K562 (cell line): ENCODE measurements at regions not wholly inside any gene's neighbourhood (a gene's known extent, or its start where the extent isn't known, plus 50 kb on each side); places are given as distances from the start of the nearest gene placed in this dataset.

Source experiments
- ATAC-seq: fragments of 200-7000 bp; cut with Tn5 transposase; 3 replicates; pipeline ENCODE4 v1.9.1; 2020; ENCODE audit warnings: moderate library complexity
- BruUV-seq: library from RNA; stranded (reverse); fragments of 400-500 nt; replicated peaks from 2 replicates; lab custom pipeline; 2021; lab: Mats Ljungman, UMichigan
- CTCF ChIA-PET: fragments of 300-600 bp; formaldehyde crosslinking; extraction: SDS; loops from one replicate; lab custom pipeline; 2021; ENCODE audit warnings: low intra/inter-chr PET ratio; lab: Yijun Ruan, JAX
- POLR2A ChIA-PET: fragments of 300-600, 350-650 bp; sonication (Branson Sonifier 250); formaldehyde crosslinking; extraction: SDS; loops from one replicate; lab custom pipeline; 2021; ENCODE audit warnings: antibody characterized with exemption, inconsistent platforms; lab: Yijun Ruan, JAX
- DNase-seq, 4 experiments: peaks; one replicate each; pipeline versions ENCODE4 v3.0.0 to v3.0.0-alpha.2; 2011 to 2018; ENCODE audit warnings: low spot score in 3 of 4, mixed read lengths in 3 of 4; ENCODE audit errors: extremely low read depth in 1 of 4
- FAIRE-seq: peaks from 2 replicates; lab custom pipeline; 2011; peaks lifted over from hg19 to GRCh38; lab: Jason Lieb, UNC
- H2AFZ ChIP-seq: 2 replicates; pipeline ENCODE4 v1.6.0; 2011; ENCODE audit warnings: low read depth, low read length, control low read depth, inconsistent platforms
- H3K27ac ChIP-seq: fragments of 200-600 bp; 3 replicates; pipeline ENCODE4 v1.8.0; 2011; ENCODE audit warnings: low read depth, mild to moderate bottlenecking, control low read depth, inconsistent platforms, low read length, moderate library complexity, mixed read lengths; ENCODE audit errors: extremely low read depth
- H3K27me3 ChIP-seq, 2 experiments: fragments of 300-600 bp in 1 of 2; 2 replicates in 1 of 2; 3 replicates in 1 of 2; pipeline versions ENCODE4 v1.6.0 to v1.8.0; 2011; ENCODE audit warnings: inconsistent platforms in 2 of 2, low read length in 2 of 2, mild to moderate bottlenecking in 1 of 2, mixed read lengths in 1 of 2, moderate library complexity in 1 of 2; ENCODE audit not compliant: control insufficient read depth in 2 of 2, insufficient read depth in 2 of 2
- H3K36me3 ChIP-seq: fragments of 300-600 bp; 3 replicates; pipeline ENCODE4 v1.8.0; 2011; ENCODE audit warnings: mild to moderate bottlenecking, low read length, inconsistent platforms; ENCODE audit not compliant: control insufficient read depth, insufficient read depth
- H3K4me1 ChIP-seq, 2 experiments: fragments of 200-600 bp in 1 of 2; replicated peaks in 1 of 2; 2 replicates in 1 of 2; 3 replicates in 1 of 2; pipeline versions ENCODE4 v1.5.1 to v1.8.0; 2011; ENCODE audit warnings: inconsistent platforms in 2 of 2, low read length in 2 of 2, mild to moderate bottlenecking in 1 of 2, mixed read lengths in 1 of 2, moderate library complexity in 1 of 2; ENCODE audit not compliant: control insufficient read depth in 2 of 2, insufficient read depth in 2 of 2
- H3K4me2 ChIP-seq: 2 replicates; pipeline ENCODE4 v1.6.1; 2011; ENCODE audit warnings: low read length, control low read depth, inconsistent platforms, mixed read lengths; ENCODE audit not compliant: insufficient read depth
- H3K4me3 ChIP-seq: fragments of 200-600 bp; sonication (generic), shearing (Covaris generic); 2 replicates; pipeline ENCODE4 v1.5.1; 2016; ENCODE audit warnings: control low read depth, inconsistent platforms
- H3K79me2 ChIP-seq: fragments of 200-600 bp; 3 replicates; pipeline ENCODE4 v1.8.0; 2011; ENCODE audit warnings: low read length, inconsistent platforms; ENCODE audit not compliant: control insufficient read depth, insufficient read depth
- H3K9ac ChIP-seq, 2 experiments: 2 replicates each; pipeline versions ENCODE4 v1.6.0 to v1.6.1; 2011; ENCODE audit warnings: low read depth in 2 of 2, low read length in 2 of 2, control low read depth in 1 of 2, inconsistent platforms in 1 of 2, mild to moderate bottlenecking in 1 of 2, mixed read lengths in 1 of 2; ENCODE audit not compliant: insufficient read depth in 1 of 2
- H3K9me1 ChIP-seq: one replicate; pipeline ENCODE4 v1.6.0; 2011; ENCODE audit warnings: inconsistent platforms, mild to moderate bottlenecking, low read length, moderate library complexity; ENCODE audit not compliant: control insufficient read depth, insufficient read depth
- H3K9me3 ChIP-seq: replicated peaks from 2 replicates; pipeline ENCODE4 v1.5.1; 2011; ENCODE audit warnings: low read depth, low read length, inconsistent platforms; ENCODE audit not compliant: control insufficient read depth, insufficient read depth
- H4K20me1 ChIP-seq: replicated peaks from 2 replicates; pipeline ENCODE4 v1.6.1; 2011; ENCODE audit warnings: low read length, inconsistent platforms, mixed read lengths; ENCODE audit not compliant: control insufficient read depth, insufficient read depth
- ATF7 ChIP-seq: fragments of 450-650 bp; IDR thresholded peaks from 2 replicates; pipeline ENCODE4 v1.7.1; 2014; ENCODE audit warnings: mild to moderate bottlenecking, moderate library complexity
- BCL6 ChIP-seq: fragments of 250-450 bp; sonication (Bioruptor Pico); IDR thresholded peaks from 2 replicates; pipeline ENCODE4 v1.4.0; 2020
- HIVEP1 ChIP-seq: fragments of 250-450 bp; sonication (Bioruptor Pico); IDR thresholded peaks from 2 replicates; pipeline ENCODE4 v1.4.0; 2020; ENCODE audit warnings: mild to moderate bottlenecking
- NR2C1 ChIP-seq, 2 experiments: fragments of 450-650 bp; IDR thresholded peaks; 2 replicates each; pipeline ENCODE4 v1.6.1; 2017; ENCODE audit warnings: mild to moderate bottlenecking in 2 of 2, antibody characterized with exemption in 1 of 2, inconsistent platforms in 1 of 2, missing compliant biosample characterization in 1 of 2, missing genetic modification characterization in 1 of 2
- PCBP2 ChIP-seq: fragments of 200-400 bp; formaldehyde crosslinking; IDR thresholded peaks from 2 replicates; pipeline ENCODE4 v1.6.1; 2018; ENCODE audit warnings: low read length, low read depth, mild to moderate bottlenecking, moderate library complexity; ENCODE audit not compliant: poor library complexity, severe bottlenecking
- PTRF ChIP-seq: fragments of 450-650 bp; IDR thresholded peaks from 2 replicates; pipeline ENCODE4 v1.6.1; 2016; ENCODE audit warnings: mild to moderate bottlenecking, missing genetic modification characterization, missing compliant biosample characterization
- SFPQ ChIP-seq: fragments of 200-400 bp; formaldehyde crosslinking; IDR thresholded peaks from 2 replicates; pipeline ENCODE4 v1.6.1; 2017; ENCODE audit warnings: mild to moderate bottlenecking, low read depth, low read length, moderate library complexity
- TEAD1 ChIP-seq, 2 experiments: fragments of 450-650 bp in 1 of 2; sonication (generic) in 1 of 2; formaldehyde crosslinking; IDR thresholded peaks; 2 replicates each; pipeline versions ENCODE4 v1.4.0 to v1.8.0; 2020 to 2022; ENCODE audit warnings: mild to moderate bottlenecking in 2 of 2, missing genetic modification reagents in 1 of 2
- TOE1 ChIP-seq, 2 experiments: fragments of 450-650 bp in 1 of 2; sonication (generic) in 1 of 2; formaldehyde crosslinking in 1 of 2; IDR thresholded peaks; 2 replicates each; pipeline versions ENCODE4 v1.7.1 to v1.8.0; 2016 to 2022; ENCODE audit warnings: borderline replicate concordance in 2 of 2, mild to moderate bottlenecking in 2 of 2, antibody characterized with exemption in 1 of 2, inconsistent platforms in 1 of 2, low read depth in 1 of 2, missing genetic modification reagents in 1 of 2, moderate library complexity in 1 of 2
- TSC22D4 ChIP-seq: fragments of 450-650 bp; IDR thresholded peaks from 2 replicates; pipeline ENCODE4 v1.6.1; 2016; ENCODE audit warnings: missing genetic modification characterization, missing biosample characterization, control low read depth
- ZFX ChIP-seq: sonication (generic); formaldehyde crosslinking; IDR thresholded peaks from 2 replicates; pipeline ENCODE4 v1.8.0; 2022; ENCODE audit warnings: mild to moderate bottlenecking, missing genetic modification reagents, moderate library complexity
- WGBS: fragments of 100-300 bp; shearing (Covaris generic); methylation state at CpG from one replicate; pipeline ENCODE4 v1.1.6; 2016; ENCODE audit warnings: low coverage, mixed read lengths; ENCODE audit not compliant: insufficient coverage; ENCODE audit errors: missing lambda C conversion rate; 5-methylcytosine and 5-hydroxymethylcytosine counted together
- in situ Hi-C: fragments of 300-500 bp; cut with MboI; formaldehyde crosslinking; loops from 4 replicates; pipeline ENCODE4 v1.15.0; 2018; ENCODE audit warnings: inconsistent platforms, mixed read lengths
- intact Hi-C: fragments of 100-400 bp; cut with micrococcal nuclease; formaldehyde crosslinking; loops from 2 replicates; pipeline ENCODE4 v1.14.2; 2022
- TF ChIP-seq, protein P1 (sequence below): sonication (generic); formaldehyde crosslinking; IDR thresholded peaks from 2 replicates; pipeline ENCODE4 v1.8.1; 2023; ENCODE audit warnings: mild to moderate bottlenecking, missing genetic modification reagents

- Histone ChIP-seq H4K20me1 (no peaks in the 10 kb centered on the region), H3K36me3 (no peaks in the 10 kb centered on the region), H2AFZ (no peak overlapping the region), H3K4me2 (no peak overlapping the region), H3K27me3 (no peaks in the 10 kb centered on the region), H3K79me2 (no peaks in the 10 kb centered on the region), H3K9me1 (no peaks in the 10 kb centered on the region), H3K4me1 (no peaks in the 10 kb centered on the region), H3K9ac (no peak overlapping the region), H3K9me3 (0 out of 2 replicates have a peak, but pooled peaks cover 2% of the 10 kb centered on the region), H3K4me3 (no peak overlapping the region), H3K27ac (no peak overlapping the region)
- intact Hi-C loops = no loop called here
- POLR2A ChIA-PET = no interaction called here
- no peak for ATAC-seq
- BruUV-seq = no TSS peak
- no peak for DNase-seq
- no peak for FAIRE-seq
- WGBS = 0% methylated on average over 5 of the region's 5 CpGs
- CTCF ChIA-PET = no interaction called here
- in situ Hi-C loops = no loop called here
- TF ChIP-seq ZFX (CRISPR knock-in tag) (no peak), PCBP2 (no peak), HIVEP1 (CRISPR knock-in tag) (no peak), NR2C1 (IDR thresholded peaks at IDR 0.05) (no peak), NR2C1 (tag; IDR thresholded peaks at IDR 0.05) (no peak), TSC22D4 (no peak), TOE1 (IDR thresholded peaks at IDR 0.05; ENCODE audit: borderline replicate concordance) (no peak), TOE1 (CRISPR knock-in tag; IDR thresholded peaks at IDR 0.05; ENCODE audit: borderline replicate concordance, low read depth) (no peak), ATF7 (no peak), SFPQ (no peak), TEAD1 (CRISPR knock-in tag; IDR thresholded peaks at IDR 0.05) (no peak), BCL6 (CRISPR knock-in tag) (no peak), PTRF (tag) (no peak)
- TF ChIP-seq, protein P1, sequence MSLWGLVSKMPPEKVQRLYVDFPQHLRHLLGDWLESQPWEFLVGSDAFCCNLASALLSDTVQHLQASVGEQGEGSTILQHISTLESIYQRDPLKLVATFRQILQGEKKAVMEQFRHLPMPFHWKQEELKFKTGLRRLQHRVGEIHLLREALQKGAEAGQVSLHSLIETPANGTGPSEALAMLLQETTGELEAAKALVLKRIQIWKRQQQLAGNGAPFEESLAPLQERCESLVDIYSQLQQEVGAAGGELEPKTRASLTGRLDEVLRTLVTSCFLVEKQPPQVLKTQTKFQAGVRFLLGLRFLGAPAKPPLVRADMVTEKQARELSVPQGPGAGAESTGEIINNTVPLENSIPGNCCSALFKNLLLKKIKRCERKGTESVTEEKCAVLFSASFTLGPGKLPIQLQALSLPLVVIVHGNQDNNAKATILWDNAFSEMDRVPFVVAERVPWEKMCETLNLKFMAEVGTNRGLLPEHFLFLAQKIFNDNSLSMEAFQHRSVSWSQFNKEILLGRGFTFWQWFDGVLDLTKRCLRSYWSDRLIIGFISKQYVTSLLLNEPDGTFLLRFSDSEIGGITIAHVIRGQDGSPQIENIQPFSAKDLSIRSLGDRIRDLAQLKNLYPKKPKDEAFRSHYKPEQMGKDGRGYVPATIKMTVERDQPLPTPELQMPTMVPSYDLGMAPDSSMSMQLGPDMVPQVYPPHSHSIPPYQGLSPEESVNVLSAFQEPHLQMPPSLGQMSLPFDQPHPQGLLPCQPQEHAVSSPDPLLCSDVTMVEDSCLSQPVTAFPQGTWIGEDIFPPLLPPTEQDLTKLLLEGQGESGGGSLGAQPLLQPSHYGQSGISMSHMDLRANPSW = no peak
These were observed 95.5 kb upstream of the KLHL1 start for GRCh38 chr13:70203661-70204229.
